ENCODE measurements at regions not wholly inside any gene's neighbourhood (a gene's known extent, or its start where the extent isn't known, plus 50 kb on each side); places are given as distances from the start of the nearest gene placed in this dataset.
A peak's percentile ranks its signal among the peaks of the same experiment; 100 is the strongest.
"Not testable (repeated sequence)": the region's sequence is repeated elsewhere in the genome, so short reads cannot be mapped to it uniquely, and the experiment has no call there.

- Mint-ChIP-seq H3K27me3 (ENCODE audit: insufficient read depth, unreplicated experiment) (no peaks in the 10 kb centered on the region), H3K27ac (ENCODE audit: low read depth, unreplicated experiment) (no peak overlapping the region), H3K4me1 (ENCODE audit: insufficient read depth, unreplicated experiment) (no peaks in the 10 kb centered on the region), H3K36me3 (ENCODE audit: insufficient read depth, unreplicated experiment) (no peaks in the 10 kb centered on the region), H3K9me3 (ENCODE audit: unreplicated experiment) (no peaks in the 10 kb centered on the region), H3K4me3 (ENCODE audit: unreplicated experiment) (no peak overlapping the region)
- ChIA-PET CTCF (interaction anchor here (0.6 to 0.8 kb wide), 2 partner anchors 89 to 1206 kb away, joined by 3 to 4 read pairs; no protein-coding TSS in a partner anchor), POLR2A (no interaction called here)
- no peak for TF ChIP-seq CTCF (IDR thresholded peaks at IDR 0.05; ENCODE audit: unreplicated experiment)
- DNase-seq (ENCODE audit: unreplicated experiment) = no peak
- intact Hi-C loops (cut with micrococcal nuclease) = no loop called here
- no TSS peak for BruUV-seq (replicated peaks)
These were observed 185.7 kb downstream of the STK31 start for GRCh38 chr7:23895666-23896096.

GRCh38 chr7:23898619-23899018 is 188.6 kb downstream of the STK31 start:
- H3K4me3 Mint-ChIP-seq (ENCODE audit: unreplicated experiment) = no peak overlapping the region
- H3K4me1 Mint-ChIP-seq (ENCODE audit: insufficient read depth, unreplicated experiment) = no peaks in the 10 kb centered on the region
- TF ChIP-seq CTCF (IDR thresholded peaks at IDR 0.05; ENCODE audit: unreplicated experiment) = no peak
- intact Hi-C loops (cut with micrococcal nuclease) = no loop called here
- POLR2A ChIA-PET = no interaction called here
- no peak overlapping the region for H3K27ac Mint-ChIP-seq (ENCODE audit: low read depth, unreplicated experiment)
- no peaks in the 10 kb centered on the region for H3K36me3 Mint-ChIP-seq (ENCODE audit: insufficient read depth, unreplicated experiment)
- no peak for DNase-seq (ENCODE audit: unreplicated experiment)
- H3K27me3 Mint-ChIP-seq (ENCODE audit: insufficient read depth, unreplicated experiment) = no peaks in the 10 kb centered on the region
- BruUV-seq (replicated peaks) = no TSS peak
- H3K9me3 Mint-ChIP-seq (ENCODE audit: unreplicated experiment) = no peaks in the 10 kb centered on the region
- CTCF ChIA-PET = no interaction called here

DNA sequence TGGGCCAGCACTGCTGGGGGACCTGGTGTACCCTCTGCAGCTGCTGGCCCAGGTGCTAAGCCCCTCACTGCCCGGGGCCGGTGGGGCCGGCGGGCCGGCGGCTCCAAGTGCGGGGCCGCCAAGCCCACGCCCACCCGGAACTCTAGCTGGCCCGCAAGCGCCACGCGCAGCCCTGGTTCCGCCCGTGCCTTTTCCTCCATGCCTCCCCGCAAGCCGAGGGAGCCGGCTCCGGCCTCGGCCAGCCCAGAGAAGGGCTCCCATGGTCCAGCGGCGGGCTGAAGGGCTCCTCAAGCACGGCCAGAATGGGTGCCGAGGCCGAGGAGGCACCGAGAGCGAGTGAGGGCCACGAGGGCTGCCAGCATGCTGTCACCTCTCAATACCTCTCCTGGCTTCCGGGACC is 194.9 kb downstream of the STK31 start:
- H3K4me1 Mint-ChIP-seq (ENCODE audit: insufficient read depth, unreplicated experiment); POLR2A ChIA-PET; H3K4me3 Mint-ChIP-seq (ENCODE audit: unreplicated experiment); BruUV-seq (replicated peaks); H3K27me3 Mint-ChIP-seq (ENCODE audit: insufficient read depth, unreplicated experiment); H3K36me3 Mint-ChIP-seq (ENCODE audit: insufficient read depth, unreplicated experiment); H3K9me3 Mint-ChIP-seq (ENCODE audit: unreplicated experiment); H3K27ac Mint-ChIP-seq (ENCODE audit: low read depth, unreplicated experiment); DNase-seq (ENCODE audit: unreplicated experiment); intact Hi-C loops (cut with micrococcal nuclease): not testable (repeated sequence)
- CTCF ChIA-PET = interaction anchor here (0.7 kb wide), 2 partner anchors 360 to 481 kb away, joined by 3 read pairs; no protein-coding TSS in a partner anchor

- intact Hi-C loops (cut with micrococcal nuclease) = no loop called here
- ChIA-PET CTCF (no interaction called here), POLR2A (interaction anchor here (0.6 kb wide), 1 partner anchor 19 kb away, joined by 3 read pairs; no protein-coding TSS in a partner anchor)
- Mint-ChIP-seq H3K27ac (ENCODE audit: low read depth, unreplicated experiment) (no peak overlapping the region), H3K36me3 (ENCODE audit: insufficient read depth, unreplicated experiment) (no peaks in the 10 kb centered on the region), H3K9me3 (ENCODE audit: unreplicated experiment) (no peaks in the 10 kb centered on the region), H3K4me3 (ENCODE audit: unreplicated experiment) (no peak overlapping the region), H3K27me3 (ENCODE audit: insufficient read depth, unreplicated experiment) (no peaks in the 10 kb centered on the region), H3K4me1 (ENCODE audit: insufficient read depth, unreplicated experiment) (peaks cover 5% of the 10 kb centered on the region)
- DNase-seq (ENCODE audit: unreplicated experiment) = peak; percentile 14
- no TSS peak for BruUV-seq (replicated peaks)
- no peak for TF ChIP-seq CTCF (IDR thresholded peaks at IDR 0.05; ENCODE audit: unreplicated experiment)
These were observed 197.0 kb downstream of the STK31 start for GRCh38 chr7:23907012-23907411.

GRCh38 chr7:23909426-23909825 is 199.4 kb downstream of the STK31 start:
- Mint-ChIP-seq H3K9me3 (ENCODE audit: unreplicated experiment) (no peaks in the 10 kb centered on the region), H3K4me1 (ENCODE audit: insufficient read depth, unreplicated experiment) (peaks cover 5% of the 10 kb centered on the region), H3K4me3 (ENCODE audit: unreplicated experiment) (no peak overlapping the region), H3K27me3 (ENCODE audit: insufficient read depth, unreplicated experiment) (no peaks in the 10 kb centered on the region), H3K36me3 (ENCODE audit: insufficient read depth, unreplicated experiment) (no peaks in the 10 kb centered on the region), H3K27ac (ENCODE audit: low read depth, unreplicated experiment) (no peak overlapping the region)
- DNase-seq (ENCODE audit: unreplicated experiment) = no peak
- intact Hi-C loops (cut with micrococcal nuclease) = no loop called here
- ChIA-PET POLR2A (no interaction called here), CTCF (no interaction called here)
- no TSS peak for BruUV-seq (replicated peaks)
- TF ChIP-seq CTCF (IDR thresholded peaks at IDR 0.05; ENCODE audit: unreplicated experiment) = no peak
